ENCODE measurements at regions not wholly inside any gene's neighbourhood (a gene's known extent, or its start where the extent isn't known, plus 50 kb on each side); places are given as distances from the start of the nearest gene placed in this dataset.

DNA sequence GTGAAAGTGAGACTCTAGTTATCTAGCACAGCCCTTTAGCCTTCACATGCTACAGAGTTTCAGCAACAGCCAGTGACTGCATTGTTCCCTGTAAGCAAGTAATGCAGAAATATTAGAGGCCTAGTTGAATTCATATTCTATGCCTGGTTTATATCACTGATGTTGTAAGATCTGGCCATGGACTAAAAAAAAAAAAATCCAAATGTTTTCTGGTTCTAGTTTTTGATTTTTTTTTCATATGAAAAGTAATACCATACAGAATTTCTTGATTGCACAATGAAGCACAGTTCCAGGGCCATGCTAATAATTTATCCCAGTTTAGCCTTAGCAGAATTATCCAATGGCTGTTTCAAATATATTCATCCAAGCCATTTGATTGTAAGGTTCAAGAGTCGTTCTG is 341.5 kb upstream of the DDHD1 start:
- Histone ChIP-seq H3K36me3 (ENCODE audit: control insufficient read depth, insufficient read depth, low read length) (no peaks in the 10 kb centered on the region), H3K79me2 (ENCODE audit: control insufficient read depth, insufficient read depth, low read length) (no peaks in the 10 kb centered on the region), H3K9me1 (ENCODE audit: control insufficient read depth, insufficient read depth, low read length) (no peaks in the 10 kb centered on the region), H2AFZ (ENCODE audit: low read depth, low read length) (no peak overlapping the region), H3K27ac (ENCODE audit: extremely low read depth, low read depth, low read length) (no peak overlapping the region), H3K9me3 (replicated peaks; ENCODE audit: control insufficient read depth, insufficient read depth, low read depth, low read length) (no peaks in the 10 kb centered on the region), H4K20me1 (replicated peaks; ENCODE audit: control insufficient read depth, insufficient read depth, low read length) (no peaks in the 10 kb centered on the region), H3K4me3 (no peak overlapping the region), H3K4me2 (ENCODE audit: insufficient read depth, low read length) (no peak overlapping the region), H3K27me3 (ENCODE audit: control insufficient read depth in 2 of 2, insufficient read depth in 2 of 2, low read length in 2 of 2) (no peaks in the 10 kb centered on the region), H3K9ac (ENCODE audit: insufficient read depth in 1 of 2, low read depth in 2 of 2, low read length in 2 of 2) (no peak overlapping the region), H3K4me1 (replicated peaks in 1 of 2; ENCODE audit: control insufficient read depth in 2 of 2, insufficient read depth in 2 of 2, low read length in 2 of 2) (no peaks in the 10 kb centered on the region)
- ATAC-seq (no peak), DNase-seq (ENCODE audit: extremely low read depth in 1 of 4, low spot score in 3 of 4) (no peak), FAIRE-seq (no peak)
- no TSS peak for BruUV-seq (replicated peaks)
- in situ Hi-C loops (cut with MboI) (no loop called here), intact Hi-C loops (cut with micrococcal nuclease) (no loop called here)
- POLR2A ChIA-PET: no interaction called here
- 0% methylated on average over 1 of the region's 1 CpG for WGBS (ENCODE audit: insufficient coverage, low coverage, missing lambda C conversion rate)
- CTCF ChIA-PET (ENCODE audit: low intra/inter-chr PET ratio): no interaction called here
- TF ChIP-seq SP2 (IDR thresholded peaks at IDR 0.05; ENCODE audit: extremely low read depth, low read depth, low read length, poor library complexity, severe bottlenecking) (no peak), BHLHE40 (IDR thresholded peaks at IDR 0.05; ENCODE audit: low read length) (no peak), TSC22D4 (tag; IDR thresholded peaks at IDR 0.05) (no peak), NRF1 (conservative IDR thresholded peaks at IDR 0.05 in 1 of 2, IDR thresholded peaks at IDR 0.05 in 1 of 2) (no peak), MTA1 (IDR thresholded peaks at IDR 0.05; ENCODE audit: borderline replicate concordance) (no peak), E2F1 (CRISPR knock-in tag; IDR thresholded peaks at IDR 0.05) (no peak), VEZF1 (CRISPR knock-in tag; IDR thresholded peaks at IDR 0.05) (no peak), HMBOX1 (IDR thresholded peaks at IDR 0.05) (no peak), ELF1 (tag; IDR thresholded peaks at IDR 0.05) (no peak), ARID3A (IDR thresholded peaks at IDR 0.05; ENCODE audit: borderline replicate concordance, low read depth, low read length) (no peak)
- TF ChIP-seq, protein P1, sequence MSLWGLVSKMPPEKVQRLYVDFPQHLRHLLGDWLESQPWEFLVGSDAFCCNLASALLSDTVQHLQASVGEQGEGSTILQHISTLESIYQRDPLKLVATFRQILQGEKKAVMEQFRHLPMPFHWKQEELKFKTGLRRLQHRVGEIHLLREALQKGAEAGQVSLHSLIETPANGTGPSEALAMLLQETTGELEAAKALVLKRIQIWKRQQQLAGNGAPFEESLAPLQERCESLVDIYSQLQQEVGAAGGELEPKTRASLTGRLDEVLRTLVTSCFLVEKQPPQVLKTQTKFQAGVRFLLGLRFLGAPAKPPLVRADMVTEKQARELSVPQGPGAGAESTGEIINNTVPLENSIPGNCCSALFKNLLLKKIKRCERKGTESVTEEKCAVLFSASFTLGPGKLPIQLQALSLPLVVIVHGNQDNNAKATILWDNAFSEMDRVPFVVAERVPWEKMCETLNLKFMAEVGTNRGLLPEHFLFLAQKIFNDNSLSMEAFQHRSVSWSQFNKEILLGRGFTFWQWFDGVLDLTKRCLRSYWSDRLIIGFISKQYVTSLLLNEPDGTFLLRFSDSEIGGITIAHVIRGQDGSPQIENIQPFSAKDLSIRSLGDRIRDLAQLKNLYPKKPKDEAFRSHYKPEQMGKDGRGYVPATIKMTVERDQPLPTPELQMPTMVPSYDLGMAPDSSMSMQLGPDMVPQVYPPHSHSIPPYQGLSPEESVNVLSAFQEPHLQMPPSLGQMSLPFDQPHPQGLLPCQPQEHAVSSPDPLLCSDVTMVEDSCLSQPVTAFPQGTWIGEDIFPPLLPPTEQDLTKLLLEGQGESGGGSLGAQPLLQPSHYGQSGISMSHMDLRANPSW (CRISPR knock-in tag; IDR thresholded peaks at IDR 0.05): no peak
